HCT116 (cell line): ENCODE measurements at regions not wholly inside any gene's neighbourhood (a gene's known extent, or its start where the extent isn't known, plus 50 kb on each side); places are given as distances from the start of the nearest gene placed in this dataset.

ENCODE experiments used
- EZH2 ChIP-seq: fragments of 200-600 bp; sonication (generic); IDR thresholded peaks from 2 replicates; pipeline ENCODE4 v1.6.1; 2017; ENCODE audit warnings: antibody characterized with exemption, mixed run types
- MAX ChIP-seq: IDR thresholded peaks from 2 replicates; pipeline ENCODE4 v1.6.1; 2012
- YY1 ChIP-seq: IDR thresholded peaks from 2 replicates; pipeline ENCODE4 v1.6.1; 2011; ENCODE audit warnings: low read length, low read depth, moderate library complexity, mild to moderate bottlenecking; ENCODE audit not compliant: insufficient replicate concordance; ENCODE audit errors: extremely low read depth
- TF ChIP-seq, protein P1 (sequence below), 3 experiments: fragments of 200-600 bp in 1 of 3; sonication (generic) in 1 of 3; IDR thresholded peaks in 2 of 3; conservative IDR thresholded peaks in 1 of 3; 2 replicates each; pipeline ENCODE4 v1.5.1; 2012 to 2017; ENCODE audit warnings: low read depth in 2 of 3, low read length in 2 of 3, antibody characterized with exemption in 1 of 3, borderline replicate concordance in 1 of 3, control low read depth in 1 of 3, mild to moderate bottlenecking in 1 of 3, mixed read lengths in 1 of 3, mixed run types in 1 of 3, moderate library complexity in 1 of 3; ENCODE audit not compliant: insufficient read depth in 1 of 3
- TF ChIP-seq, protein P2 (sequence below): IDR thresholded peaks from 2 replicates; pipeline ENCODE4 v1.6.1; 2011; ENCODE audit warnings: mild to moderate bottlenecking, low read length, moderate library complexity; ENCODE audit not compliant: insufficient replicate concordance; ENCODE audit errors: extremely low read depth

- TF ChIP-seq, protein P1, sequence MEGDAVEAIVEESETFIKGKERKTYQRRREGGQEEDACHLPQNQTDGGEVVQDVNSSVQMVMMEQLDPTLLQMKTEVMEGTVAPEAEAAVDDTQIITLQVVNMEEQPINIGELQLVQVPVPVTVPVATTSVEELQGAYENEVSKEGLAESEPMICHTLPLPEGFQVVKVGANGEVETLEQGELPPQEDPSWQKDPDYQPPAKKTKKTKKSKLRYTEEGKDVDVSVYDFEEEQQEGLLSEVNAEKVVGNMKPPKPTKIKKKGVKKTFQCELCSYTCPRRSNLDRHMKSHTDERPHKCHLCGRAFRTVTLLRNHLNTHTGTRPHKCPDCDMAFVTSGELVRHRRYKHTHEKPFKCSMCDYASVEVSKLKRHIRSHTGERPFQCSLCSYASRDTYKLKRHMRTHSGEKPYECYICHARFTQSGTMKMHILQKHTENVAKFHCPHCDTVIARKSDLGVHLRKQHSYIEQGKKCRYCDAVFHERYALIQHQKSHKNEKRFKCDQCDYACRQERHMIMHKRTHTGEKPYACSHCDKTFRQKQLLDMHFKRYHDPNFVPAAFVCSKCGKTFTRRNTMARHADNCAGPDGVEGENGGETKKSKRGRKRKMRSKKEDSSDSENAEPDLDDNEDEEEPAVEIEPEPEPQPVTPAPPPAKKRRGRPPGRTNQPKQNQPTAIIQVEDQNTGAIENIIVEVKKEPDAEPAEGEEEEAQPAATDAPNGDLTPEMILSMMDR (IDR thresholded peaks at IDR 0.05 in 2 of 3, conservative IDR thresholded peaks at IDR 0.05 in 1 of 3; ENCODE audit: borderline replicate concordance in 1 of 3, insufficient read depth in 1 of 3, low read depth in 2 of 3, low read length in 2 of 3) = no peak
- TF ChIP-seq, protein P2, sequence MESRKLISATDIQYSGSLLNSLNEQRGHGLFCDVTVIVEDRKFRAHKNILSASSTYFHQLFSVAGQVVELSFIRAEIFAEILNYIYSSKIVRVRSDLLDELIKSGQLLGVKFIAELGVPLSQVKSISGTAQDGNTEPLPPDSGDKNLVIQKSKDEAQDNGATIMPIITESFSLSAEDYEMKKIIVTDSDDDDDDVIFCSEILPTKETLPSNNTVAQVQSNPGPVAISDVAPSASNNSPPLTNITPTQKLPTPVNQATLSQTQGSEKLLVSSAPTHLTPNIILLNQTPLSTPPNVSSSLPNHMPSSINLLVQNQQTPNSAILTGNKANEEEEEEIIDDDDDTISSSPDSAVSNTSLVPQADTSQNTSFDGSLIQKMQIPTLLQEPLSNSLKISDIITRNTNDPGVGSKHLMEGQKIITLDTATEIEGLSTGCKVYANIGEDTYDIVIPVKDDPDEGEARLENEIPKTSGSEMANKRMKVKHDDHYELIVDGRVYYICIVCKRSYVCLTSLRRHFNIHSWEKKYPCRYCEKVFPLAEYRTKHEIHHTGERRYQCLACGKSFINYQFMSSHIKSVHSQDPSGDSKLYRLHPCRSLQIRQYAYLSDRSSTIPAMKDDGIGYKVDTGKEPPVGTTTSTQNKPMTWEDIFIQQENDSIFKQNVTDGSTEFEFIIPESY = no peak
- no peak for TF ChIP-seq MAX
- TF ChIP-seq YY1 = no peak
- TF ChIP-seq EZH2 = no peak
Observed at GRCh38 chr16:76932541-76933211, 258.3 kb upstream of the MON1B start.
